Adipocyte (in vitro differentiated cells): ENCODE measurements at regions not wholly inside any gene's neighbourhood (a gene's known extent, or its start where the extent isn't known, plus 50 kb on each side); places are given as distances from the start of the nearest gene placed in this dataset.
A peak's percentile ranks its signal among the peaks of the same experiment; 100 is the strongest.

Source experiments
- DNase-seq: peaks from one replicate; pipeline ENCODE4 v3.0.0-alpha.2; 2015; ENCODE audit warnings: low read depth
- H3K27me3 ChIP-seq: replicated peaks from 2 replicates; pipeline ENCODE4 v1.7.0; 2013; ENCODE audit warnings: mild to moderate bottlenecking, low read length, moderate library complexity; ENCODE audit not compliant: control insufficient read depth, insufficient read depth
- H3K36me3 ChIP-seq: 2 replicates; pipeline ENCODE4 v1.7.0; 2013; ENCODE audit warnings: low read length, mild to moderate bottlenecking, moderate library complexity; ENCODE audit not compliant: control insufficient read depth, insufficient read depth, severe bottlenecking
- H3K4me1 ChIP-seq: 2 replicates; pipeline ENCODE4 v1.7.0; 2013; ENCODE audit warnings: mild to moderate bottlenecking, low read length, moderate library complexity; ENCODE audit not compliant: control insufficient read depth, insufficient read depth
- H3K4me3 ChIP-seq: 2 replicates; pipeline ENCODE4 v1.7.0; 2013; ENCODE audit warnings: mild to moderate bottlenecking, low read length, moderate library complexity
- H3K9ac ChIP-seq: 2 replicates; pipeline ENCODE4 v1.7.0; 2013; ENCODE audit warnings: mild to moderate bottlenecking, low read length, moderate library complexity
- H3K9me3 ChIP-seq: 2 replicates; pipeline ENCODE4 v1.7.0; 2013; ENCODE audit warnings: mild to moderate bottlenecking, low read length, moderate library complexity; ENCODE audit not compliant: control insufficient read depth

DNA sequence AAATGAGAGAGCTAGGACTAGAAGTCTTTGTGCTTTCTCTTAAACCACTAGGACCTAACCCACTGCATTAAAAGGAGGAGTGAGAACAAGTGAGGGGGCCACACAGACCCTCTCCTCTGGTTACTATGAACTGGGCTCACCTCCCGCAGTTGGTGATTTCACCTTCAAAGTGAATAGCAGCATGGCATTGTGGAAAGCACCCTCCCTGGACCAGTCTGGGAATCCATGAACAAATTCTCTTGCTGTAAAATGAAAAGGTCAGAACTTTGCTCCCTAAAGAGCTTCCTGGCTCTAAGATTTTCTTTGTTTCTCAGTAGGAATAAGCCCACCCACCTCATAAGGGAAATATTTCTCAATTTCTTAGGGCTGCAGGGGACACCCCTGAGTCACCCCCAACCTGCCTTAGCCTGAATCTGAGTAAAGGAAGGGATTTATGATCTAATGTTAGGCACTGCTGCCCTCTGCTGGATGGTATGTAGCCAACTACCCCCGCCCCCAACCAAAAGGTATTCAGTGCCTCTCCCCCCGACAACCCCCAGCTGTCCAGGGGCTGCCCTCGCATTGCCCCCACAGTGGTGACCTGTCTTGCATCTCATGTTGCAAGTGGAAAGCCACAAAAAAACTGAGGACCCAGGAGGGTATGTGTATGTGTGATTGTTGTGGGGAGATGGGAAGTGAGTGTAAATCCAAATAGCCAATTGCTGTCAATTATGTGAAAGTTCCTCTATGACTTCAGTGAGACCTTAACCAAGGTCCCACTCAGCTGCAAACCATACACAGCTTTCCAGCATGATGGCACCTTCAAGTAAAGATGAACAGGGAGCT lies 230.9 kb upstream of the SLC14A2 start:
- no peaks in the 10 kb centered on the region for H3K9me3 ChIP-seq
- H3K4me3 ChIP-seq, result no peak overlapping the region
- H3K9ac ChIP-seq, result no peak overlapping the region
- peaks cover 5% of the 10 kb centered on the region for H3K4me1 ChIP-seq
- peak; percentile 68 for DNase-seq
- peaks cover 3% of the 10 kb centered on the region for H3K27me3 ChIP-seq
- no peaks in the 10 kb centered on the region for H3K36me3 ChIP-seq

DNA sequence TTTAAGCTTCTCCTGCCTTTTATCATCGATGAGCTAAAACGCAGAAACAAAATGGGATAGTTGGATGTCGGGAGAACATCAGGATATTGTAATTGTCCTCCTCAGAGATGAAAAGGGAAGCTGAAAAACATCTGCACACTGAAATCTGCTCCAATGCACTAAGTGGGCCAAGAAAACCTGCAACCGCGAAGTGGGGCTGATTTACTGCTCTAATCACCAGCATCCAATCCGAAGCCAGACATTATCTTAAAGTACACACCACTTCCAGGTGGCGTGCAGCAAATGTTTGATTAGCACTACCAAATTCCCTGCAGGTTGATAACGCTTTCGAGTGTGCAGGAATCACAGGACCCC lies 230.3 kb upstream of the SLC14A2 start:
- Histone ChIP-seq H3K36me3 (no peaks in the 10 kb centered on the region), H3K4me1 (peaks cover 5% of the 10 kb centered on the region), H3K27me3 (peaks cover 3% of the 10 kb centered on the region), H3K9ac (no peak overlapping the region), H3K4me3 (no peak overlapping the region), H3K9me3 (no peaks in the 10 kb centered on the region)
- DNase-seq, result no peak

DNA sequence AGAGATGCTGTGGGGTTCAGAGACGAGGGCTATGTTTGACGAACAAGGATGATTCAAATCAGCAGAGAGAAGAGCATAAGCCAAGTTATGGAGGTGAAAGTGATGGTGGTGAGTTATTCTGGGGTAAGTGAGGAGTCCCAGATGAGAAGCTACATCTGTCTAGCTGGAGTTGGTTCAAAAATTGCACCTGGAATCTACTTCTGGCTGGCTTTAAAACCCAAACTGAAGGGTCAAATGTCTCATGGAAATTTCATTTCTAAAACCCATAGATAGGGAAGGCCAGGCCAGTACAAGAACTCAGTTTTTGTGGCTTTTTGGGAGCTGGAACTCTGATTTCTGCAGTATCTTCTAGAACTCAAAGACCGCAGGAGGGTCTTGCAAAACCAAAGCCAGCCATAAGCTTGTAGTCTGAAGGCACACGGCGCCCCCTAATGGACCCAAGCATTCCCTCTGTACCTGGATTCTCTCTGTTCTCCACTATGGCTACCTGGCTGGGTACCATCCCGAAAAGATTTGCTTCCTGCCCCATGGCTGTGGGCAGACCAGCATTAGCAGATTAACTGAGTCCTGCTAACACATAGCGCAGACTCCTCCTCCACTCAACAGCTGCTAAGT lies 229.1 kb upstream of the SLC14A2 start:
- peak; percentile 56 for DNase-seq

DNA sequence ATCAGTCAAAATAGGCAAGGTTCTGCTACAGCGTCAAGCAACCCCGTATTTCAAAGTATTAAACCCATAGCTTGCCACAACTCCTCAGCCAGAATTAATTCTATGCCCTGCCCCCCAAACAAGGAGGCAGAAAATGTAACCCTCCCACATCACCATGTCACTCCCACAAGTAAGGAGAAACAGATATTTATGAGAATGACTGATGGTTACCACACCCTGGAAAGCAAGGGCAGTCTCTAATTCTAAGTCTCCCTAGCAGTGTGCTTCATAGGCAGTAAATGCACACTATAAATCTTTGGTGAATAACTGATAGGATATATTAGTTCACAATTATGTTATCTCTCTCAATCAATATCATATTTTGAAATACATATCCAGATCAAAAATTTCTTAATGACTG lies 228.0 kb upstream of the SLC14A2 start:
- Histone ChIP-seq H3K4me3 (no peak overlapping the region), H3K9me3 (no peaks in the 10 kb centered on the region), H3K4me1 (peaks cover 5% of the 10 kb centered on the region), H3K36me3 (no peaks in the 10 kb centered on the region), H3K27me3 (peaks cover 3% of the 10 kb centered on the region), H3K9ac (no peak overlapping the region)
- no peak for DNase-seq

More for the DNA sequence above, 229.1 kb upstream of the SLC14A2 start:
- peaks cover 3% of the 10 kb centered on the region for H3K27me3 ChIP-seq
- no peaks in the 10 kb centered on the region for H3K9me3 ChIP-seq
- H3K4me1 ChIP-seq, result peaks cover 5% of the 10 kb centered on the region
- no peaks in the 10 kb centered on the region for H3K36me3 ChIP-seq
- no peak overlapping the region for H3K9ac ChIP-seq
- no peak overlapping the region for H3K4me3 ChIP-seq

DNA sequence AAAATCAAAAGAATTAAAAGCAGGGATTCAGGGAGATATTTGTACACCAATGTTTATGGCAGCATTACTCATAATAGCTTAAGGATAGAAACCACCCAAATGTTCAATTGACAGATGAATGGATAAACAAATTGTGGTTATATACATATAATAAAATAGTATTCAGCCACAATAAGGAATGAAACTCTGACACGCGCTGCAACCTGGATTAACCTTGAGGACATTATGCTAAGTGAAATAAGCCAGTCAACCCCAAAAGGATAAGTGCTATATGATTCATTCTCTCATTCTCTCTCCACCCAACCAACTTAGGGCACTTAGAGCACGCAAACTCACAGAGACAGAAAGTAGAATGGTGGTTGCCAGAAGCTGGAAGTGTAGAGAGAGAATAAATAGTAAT lies 216.8 kb upstream of the SLC14A2 start:
- Histone ChIP-seq H3K4me1 (no peaks in the 10 kb centered on the region), H3K4me3 (no peak overlapping the region), H3K9me3 (no peaks in the 10 kb centered on the region), H3K36me3 (no peaks in the 10 kb centered on the region), H3K9ac (no peak overlapping the region), H3K27me3 (no peaks in the 10 kb centered on the region)
- peak; percentile 15 for DNase-seq

DNA sequence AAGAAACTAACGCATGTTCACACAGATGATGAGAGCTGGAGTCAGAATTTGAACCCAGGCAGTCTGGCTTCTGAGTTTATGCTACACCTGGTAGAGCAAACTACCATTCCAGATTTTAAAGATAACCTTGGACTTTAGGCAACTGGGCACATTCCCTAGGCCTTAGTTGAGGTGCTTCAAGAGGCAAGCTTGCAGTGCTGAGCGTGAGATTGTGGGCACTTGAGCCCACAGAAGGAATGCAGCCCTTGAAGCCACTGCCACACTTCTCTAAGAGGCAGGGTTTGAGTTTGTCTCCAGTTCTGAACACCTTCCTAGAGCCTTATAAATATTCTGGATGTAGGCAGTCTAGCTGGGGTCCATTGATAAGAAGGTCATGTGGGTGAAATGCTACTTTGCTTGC lies 216.1 kb upstream of the SLC14A2 start:
- Histone ChIP-seq H3K9me3 (no peaks in the 10 kb centered on the region), H3K36me3 (no peaks in the 10 kb centered on the region), H3K9ac (no peak overlapping the region), H3K27me3 (no peaks in the 10 kb centered on the region), H3K4me1 (no peaks in the 10 kb centered on the region), H3K4me3 (no peak overlapping the region)
- no peak for DNase-seq

DNA sequence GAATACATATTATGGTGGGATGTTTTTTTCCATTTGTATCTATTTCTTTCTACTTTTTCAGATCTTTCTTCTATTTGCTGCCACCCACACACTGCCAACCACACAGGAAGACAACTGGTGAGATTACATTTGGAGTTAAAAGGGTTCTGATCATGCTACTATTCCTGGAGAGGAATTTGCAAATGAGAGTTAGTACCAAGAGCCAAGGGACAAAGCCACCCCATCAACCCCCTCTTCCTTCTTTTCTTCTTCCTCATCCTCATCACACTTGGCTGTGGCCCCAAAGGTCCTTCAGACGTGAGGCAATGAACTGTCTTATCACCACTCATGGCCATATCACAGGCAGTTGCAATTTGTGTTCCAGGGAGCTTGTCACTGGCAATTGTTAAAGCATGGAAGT lies 215.6 kb upstream of the SLC14A2 start:
- H3K4me1 ChIP-seq, result no peaks in the 10 kb centered on the region
- H3K27me3 ChIP-seq, result no peaks in the 10 kb centered on the region
- no peak overlapping the region for H3K4me3 ChIP-seq
- H3K36me3 ChIP-seq, result no peaks in the 10 kb centered on the region
- no peak overlapping the region for H3K9ac ChIP-seq
- DNase-seq, result no peak
- no peaks in the 10 kb centered on the region for H3K9me3 ChIP-seq

DNA sequence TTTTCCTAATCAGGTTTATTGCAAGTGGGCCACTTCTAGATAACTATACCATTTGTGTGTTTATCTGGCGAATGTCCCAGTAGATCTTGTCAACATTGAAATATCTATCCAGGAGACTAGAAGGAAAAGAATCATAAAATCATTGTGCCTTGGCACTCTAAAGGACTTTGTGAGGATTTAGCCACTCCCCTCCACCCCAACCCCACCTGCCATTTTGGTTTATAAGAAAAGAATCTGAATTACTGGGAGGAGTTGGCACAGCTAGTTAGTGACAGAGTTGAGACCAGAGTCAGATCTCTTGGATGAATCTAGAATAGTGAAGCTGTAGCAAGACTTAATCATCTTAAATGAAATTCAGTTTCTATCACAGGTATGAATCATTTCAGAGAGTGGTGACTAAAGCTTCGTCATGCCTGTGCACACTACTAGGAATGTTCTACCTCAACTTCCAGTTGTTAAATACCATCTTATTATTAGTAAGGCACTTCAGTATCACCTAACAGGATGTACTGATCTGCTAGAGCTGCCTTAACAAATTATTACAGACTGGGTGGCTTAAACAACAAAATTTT lies 212.7 kb upstream of the SLC14A2 start:
- no peak overlapping the region for H3K9ac ChIP-seq
- no peaks in the 10 kb centered on the region for H3K4me1 ChIP-seq
- no peaks in the 10 kb centered on the region for H3K9me3 ChIP-seq
- no peak overlapping the region for H3K4me3 ChIP-seq
- H3K27me3 ChIP-seq, result no peaks in the 10 kb centered on the region
- H3K36me3 ChIP-seq, result no peaks in the 10 kb centered on the region
- DNase-seq, result peak; percentile 15

DNA sequence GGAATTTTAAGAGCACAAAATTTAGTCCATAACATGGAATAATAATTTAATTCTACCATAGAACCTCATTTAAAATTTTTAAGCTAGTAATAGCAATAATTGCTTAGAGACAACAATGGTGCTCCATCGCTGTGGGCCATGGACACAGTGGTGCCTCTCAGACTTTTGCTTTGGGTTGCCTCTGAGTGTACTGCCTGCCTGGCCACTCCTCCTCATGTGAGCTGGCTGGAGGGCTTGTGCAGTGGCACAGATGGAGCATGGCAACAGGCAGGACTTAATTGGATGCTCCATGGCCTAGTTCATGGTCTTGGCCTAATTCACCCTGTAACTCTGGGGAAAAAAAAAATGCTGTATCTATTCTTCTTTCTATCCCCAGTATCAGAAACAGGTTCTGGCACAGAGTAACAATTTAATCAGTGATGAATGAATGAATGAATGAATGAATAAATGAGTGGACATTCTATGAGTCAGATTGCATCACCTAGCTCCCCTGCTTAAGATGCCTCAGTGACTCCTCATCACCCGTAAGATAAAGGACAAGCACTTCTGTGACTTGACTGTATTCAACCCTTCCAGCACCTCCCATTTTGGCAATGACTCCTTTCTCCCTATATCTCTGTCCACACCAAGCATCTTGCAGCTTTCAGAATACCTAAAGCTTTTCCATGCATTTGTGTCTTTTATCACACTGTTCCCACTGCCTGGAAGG lies 211.8 kb upstream of the SLC14A2 start:
- DNase-seq, result no peak
- H3K4me3 ChIP-seq, result no peak overlapping the region
- H3K27me3 ChIP-seq, result no peaks in the 10 kb centered on the region
- H3K36me3 ChIP-seq, result no peaks in the 10 kb centered on the region
- no peak overlapping the region for H3K9ac ChIP-seq
- no peaks in the 10 kb centered on the region for H3K4me1 ChIP-seq
- no peaks in the 10 kb centered on the region for H3K9me3 ChIP-seq

DNA sequence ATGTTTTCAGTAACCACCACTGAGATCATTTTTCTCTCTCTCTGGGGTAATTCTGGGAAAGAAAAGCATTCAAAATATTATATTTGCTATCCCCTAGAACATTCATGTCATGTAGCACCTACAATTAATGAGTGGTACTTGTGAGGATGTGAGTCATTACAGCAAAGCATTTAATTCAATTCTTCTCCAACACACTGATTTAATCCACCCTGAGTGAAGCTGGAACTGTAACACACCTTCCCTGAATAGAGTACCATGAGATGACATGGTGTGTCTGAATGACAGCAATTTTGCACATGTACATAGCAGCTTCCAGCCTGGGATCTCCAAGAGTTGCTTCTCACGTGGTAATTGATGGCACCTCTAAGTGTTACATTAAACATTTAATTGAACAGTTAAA lies 207.1 kb upstream of the SLC14A2 start:
- Histone ChIP-seq H3K36me3 (no peaks in the 10 kb centered on the region), H3K27me3 (no peaks in the 10 kb centered on the region), H3K4me1 (peaks cover 17% of the 10 kb centered on the region), H3K9me3 (no peaks in the 10 kb centered on the region), H3K4me3 (no peak overlapping the region), H3K9ac (no peak overlapping the region)
- DNase-seq, result no peak

DNA sequence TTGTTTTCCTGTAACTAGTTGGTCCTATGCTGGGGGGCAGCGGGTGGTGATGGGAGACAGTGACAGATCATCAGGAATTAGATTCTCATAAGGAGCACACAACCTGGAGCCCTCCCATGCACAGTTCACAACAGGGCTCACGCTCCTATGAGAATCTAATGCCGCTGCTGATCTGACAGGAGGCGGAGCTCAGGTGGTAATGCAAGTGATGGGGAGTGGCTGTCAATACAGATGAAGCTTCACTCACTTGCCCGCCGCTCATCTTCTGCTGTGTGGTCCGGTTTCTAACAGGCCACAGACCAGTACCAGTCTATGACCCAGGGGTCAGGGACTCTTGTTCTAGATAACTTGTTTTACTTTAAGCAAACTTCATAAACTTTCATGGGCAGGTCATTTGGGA lies 205.3 kb upstream of the SLC14A2 start:
- DNase-seq, result no peak
- Histone ChIP-seq H3K9ac (no peak overlapping the region), H3K4me1 (peaks cover 31% of the 10 kb centered on the region), H3K4me3 (no peak overlapping the region), H3K27me3 (no peaks in the 10 kb centered on the region), H3K9me3 (no peaks in the 10 kb centered on the region), H3K36me3 (no peaks in the 10 kb centered on the region)
